Stimulated activated CD4-positive, alpha-beta T cell treated with anti-CD3 and anti-CD28 coated beads, Interleukin-15, amount 100 ng/mL, for 24 hours (primary cell): ENCODE measurements at regions not wholly inside any gene's neighbourhood (a gene's known extent, or its start where the extent isn't known, plus 50 kb on each side); places are given as distances from the start of the nearest gene placed in this dataset.
"Not testable (repeated sequence)": the region's sequence is repeated elsewhere in the genome, so short reads cannot be mapped to it uniquely, and the experiment has no call there.

Experiments used
- DNase-seq: peaks from one replicate; pipeline ENCODE4 v3.0.0-alpha.2; 2020

GRCh38 chr11:38365274-38365673 is 1767.2 kb upstream of the RAG2 start:
- DNase-seq: no peak

- DNase-seq: no peak
Measured at GRCh38 chr11:38356255-38356654, 1758.2 kb upstream of the RAG2 start.

GRCh38 chr11:38345286-38345685 is 1747.2 kb upstream of the RAG2 start:
- no peak for DNase-seq

- not testable (repeated sequence) for DNase-seq
Measured at GRCh38 chr11:38341612-38342011, 1743.6 kb upstream of the RAG2 start.

- DNase-seq: no peak
Measured at GRCh38 chr11:38339835-38340440, 1741.9 kb upstream of the RAG2 start.

- DNase-seq: not testable (repeated sequence)
Measured at GRCh38 chr11:38338022-38338421, 1740.0 kb upstream of the RAG2 start.

- DNase-seq: no peak
Measured at GRCh38 chr11:38332046-38332445, 1734.0 kb upstream of the RAG2 start.

GRCh38 chr11:38330578-38330977 is 1732.5 kb upstream of the RAG2 start:
- DNase-seq: no peak

- DNase-seq: no peak
Measured at GRCh38 chr11:38323961-38324761, 1726.1 kb upstream of the RAG2 start.

- DNase-seq: no peak
Measured at GRCh38 chr11:38315151-38315550, 1717.1 kb upstream of the RAG2 start.

- no peak for DNase-seq
Measured at GRCh38 chr11:38307455-38307854, 1709.4 kb upstream of the RAG2 start.

GRCh38 chr11:38305682-38306081 is 1707.6 kb upstream of the RAG2 start:
- no peak for DNase-seq

GRCh38 chr11:38304926-38305325 is 1706.9 kb upstream of the RAG2 start:
- DNase-seq: no peak

GRCh38 chr11:38302564-38302963 is 1704.5 kb upstream of the RAG2 start:
- DNase-seq: no peak

- DNase-seq: no peak
Measured at GRCh38 chr11:38300570-38300969, 1702.5 kb upstream of the RAG2 start.

GRCh38 chr11:38296211-38296776 is 1698.3 kb upstream of the RAG2 start:
- no peak for DNase-seq

- no peak for DNase-seq
Measured at GRCh38 chr11:38282718-38283117, 1684.7 kb upstream of the RAG2 start.

GRCh38 chr11:38278457-38279141 is 1680.6 kb upstream of the RAG2 start:
- DNase-seq: no peak

- no peak for DNase-seq
Measured at GRCh38 chr11:38274031-38274430, 1676.0 kb upstream of the RAG2 start.

GRCh38 chr11:38272376-38272775 is 1674.3 kb upstream of the RAG2 start:
- DNase-seq: no peak

- DNase-seq: no peak
Measured at GRCh38 chr11:38266691-38267090, 1668.7 kb upstream of the RAG2 start.

GRCh38 chr11:38256436-38256835 is 1658.4 kb upstream of the RAG2 start:
- DNase-seq: no peak

- DNase-seq: no peak
Measured at GRCh38 chr11:38254913-38255312, 1656.9 kb upstream of the RAG2 start.

- DNase-seq: no peak
Measured at GRCh38 chr11:38252620-38253019, 1654.6 kb upstream of the RAG2 start.
